WTC11 (cell line): ENCODE measurements at regions not wholly inside any gene's neighbourhood (a gene's known extent, or its start where the extent isn't known, plus 50 kb on each side); places are given as distances from the start of the nearest gene placed in this dataset.
"Not testable (repeated sequence)": the region's sequence is repeated elsewhere in the genome, so short reads cannot be mapped to it uniquely, and the experiment has no call there.

Experiments
- ATF3 ChIP-seq: sonication (generic); formaldehyde crosslinking; conservative IDR thresholded peaks from 2 replicates; pipeline ENCODE4 v1.8.1; 2022; ENCODE audit warnings: mild to moderate bottlenecking, missing genetic modification reagents
- CTCF ChIP-seq: fragments of 200-600 bp; IDR thresholded peaks from 2 replicates; pipeline ENCODE4 v1.8.0; 2022; ENCODE audit warnings: antibody characterized with exemption
- E2F4 ChIP-seq: sonication (generic); formaldehyde crosslinking; IDR thresholded peaks from 2 replicates; pipeline ENCODE4 v1.8.1; 2022; ENCODE audit warnings: low read depth, mild to moderate bottlenecking, moderate library complexity, missing genetic modification reagents, borderline replicate concordance
- ELF4 ChIP-seq: sonication (generic); formaldehyde crosslinking; IDR thresholded peaks from 2 replicates; pipeline ENCODE4 v1.8.1; 2022; ENCODE audit warnings: low read depth, mild to moderate bottlenecking, moderate library complexity, missing genetic modification reagents
- HMGA2 ChIP-seq: fragments of 250-450 bp; sonication (Bioruptor Pico); IDR thresholded peaks from 2 replicates; pipeline ENCODE4 v1.4.0; 2021; ENCODE audit warnings: mild to moderate bottlenecking, moderate library complexity
- MAX ChIP-seq: sonication (generic); formaldehyde crosslinking; IDR thresholded peaks from 2 replicates; pipeline ENCODE4 v1.8.0; 2022; ENCODE audit warnings: mild to moderate bottlenecking, missing genetic modification reagents
- MYBL2 ChIP-seq: sonication (generic); formaldehyde crosslinking; IDR thresholded peaks from 2 replicates; pipeline ENCODE4 v1.8.1; 2023; ENCODE audit warnings: mild to moderate bottlenecking, moderate library complexity, missing genetic modification reagents
- NFATC4 ChIP-seq: fragments of 250-450 bp; sonication (Bioruptor Pico); IDR thresholded peaks from 2 replicates; pipeline ENCODE4 v1.9.0; 2021; ENCODE audit warnings: mild to moderate bottlenecking
- NR2C2 ChIP-seq: sonication (generic); formaldehyde crosslinking; IDR thresholded peaks from 2 replicates; pipeline ENCODE4 v1.8.0; 2022; ENCODE audit warnings: mild to moderate bottlenecking, missing genetic modification reagents
- ZNF138 ChIP-seq: sonication (generic); formaldehyde crosslinking; conservative IDR thresholded peaks from 2 replicates; pipeline ENCODE4 v1.8.1; 2022; ENCODE audit warnings: mild to moderate bottlenecking, moderate library complexity, missing genetic modification reagents
- ZNF512 ChIP-seq: sonication (generic); formaldehyde crosslinking; IDR thresholded peaks from 2 replicates; pipeline ENCODE4 v1.8.1; 2022; ENCODE audit warnings: missing genetic modification reagents, borderline replicate concordance

GRCh38 chr5:88014984-88015383, 253.7 kb downstream of the TMEM161B start:
- not testable (repeated sequence) for TF ChIP-seq MAX (CRISPR knock-in tag); HMGA2 (CRISPR knock-in tag); CTCF; E2F4 (CRISPR knock-in tag); ZNF138 (CRISPR knock-in tag); ZNF512; ELF4 (CRISPR knock-in tag); NFATC4 (CRISPR knock-in tag); NR2C2 (CRISPR knock-in tag); MYBL2; ATF3
